ENCODE measurements at regions not wholly inside any gene's neighbourhood (a gene's known extent, or its start where the extent isn't known, plus 50 kb on each side); places are given as distances from the start of the nearest gene placed in this dataset.

DNA sequence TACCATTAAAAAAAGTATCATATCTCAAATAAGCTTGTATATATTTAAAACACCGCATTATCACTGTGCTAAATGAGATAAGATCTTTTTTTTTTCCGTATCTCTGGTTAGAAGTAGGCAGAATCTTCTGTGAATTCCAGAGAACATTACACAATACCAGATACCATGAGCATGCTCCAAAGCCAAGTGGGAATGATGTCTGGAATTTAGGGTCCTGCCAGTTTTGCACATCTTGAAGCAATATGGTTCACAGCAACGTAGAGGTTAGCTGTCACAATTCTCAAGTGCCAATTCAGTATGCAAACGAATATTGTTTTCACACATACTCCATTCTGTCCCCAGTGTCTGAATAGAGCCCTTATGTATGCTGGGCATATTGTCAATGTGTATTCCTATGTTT is 127.5 kb upstream of the NEIL3 start:
- no peaks in the 10 kb centered on the region for H3K36me3 Mint-ChIP-seq
- H3K27me3 Mint-ChIP-seq (ENCODE audit: low read depth in 2 of 2), result no peaks in the 10 kb centered on the region
- no peak overlapping the region for H3K4me3 Mint-ChIP-seq
- H3K4me3 ChIP-seq (ENCODE audit: low read length), result no peak overlapping the region
- ATAC-seq (no peak), DNase-seq (no peak)
- H3K27me3 ChIP-seq (ENCODE audit: control insufficient read depth, insufficient read depth, low read length), result no peaks in the 10 kb centered on the region
- H3K36me3 ChIP-seq (ENCODE audit: control insufficient read depth, insufficient read depth, low read length), result no peaks in the 10 kb centered on the region
- 61% methylated on average over 1 of the region's 4 CpGs for WGBS (ENCODE audit: insufficient coverage)
- intact Hi-C loops (cut with micrococcal nuclease), result no loop called here
- peaks cover 6 to 14% of the 10 kb centered on the region in 2 donors for H3K9me3 Mint-ChIP-seq
- no peaks in the 10 kb centered on the region for H3K4me1 ChIP-seq (ENCODE audit: control insufficient read depth, insufficient read depth, low read length)
- H3K27ac ChIP-seq (ENCODE audit: low read length), result no peak overlapping the region
- TF ChIP-seq, protein P1, sequence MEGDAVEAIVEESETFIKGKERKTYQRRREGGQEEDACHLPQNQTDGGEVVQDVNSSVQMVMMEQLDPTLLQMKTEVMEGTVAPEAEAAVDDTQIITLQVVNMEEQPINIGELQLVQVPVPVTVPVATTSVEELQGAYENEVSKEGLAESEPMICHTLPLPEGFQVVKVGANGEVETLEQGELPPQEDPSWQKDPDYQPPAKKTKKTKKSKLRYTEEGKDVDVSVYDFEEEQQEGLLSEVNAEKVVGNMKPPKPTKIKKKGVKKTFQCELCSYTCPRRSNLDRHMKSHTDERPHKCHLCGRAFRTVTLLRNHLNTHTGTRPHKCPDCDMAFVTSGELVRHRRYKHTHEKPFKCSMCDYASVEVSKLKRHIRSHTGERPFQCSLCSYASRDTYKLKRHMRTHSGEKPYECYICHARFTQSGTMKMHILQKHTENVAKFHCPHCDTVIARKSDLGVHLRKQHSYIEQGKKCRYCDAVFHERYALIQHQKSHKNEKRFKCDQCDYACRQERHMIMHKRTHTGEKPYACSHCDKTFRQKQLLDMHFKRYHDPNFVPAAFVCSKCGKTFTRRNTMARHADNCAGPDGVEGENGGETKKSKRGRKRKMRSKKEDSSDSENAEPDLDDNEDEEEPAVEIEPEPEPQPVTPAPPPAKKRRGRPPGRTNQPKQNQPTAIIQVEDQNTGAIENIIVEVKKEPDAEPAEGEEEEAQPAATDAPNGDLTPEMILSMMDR (IDR thresholded peaks at IDR 0.05), result no peak
- H3K27ac Mint-ChIP-seq, result no peak overlapping the region
- H3K4me1 Mint-ChIP-seq, result no peaks in the 10 kb centered on the region
- no peaks in the 10 kb centered on the region for H3K9me3 ChIP-seq (ENCODE audit: control insufficient read depth, insufficient read depth, low read length)

DNA sequence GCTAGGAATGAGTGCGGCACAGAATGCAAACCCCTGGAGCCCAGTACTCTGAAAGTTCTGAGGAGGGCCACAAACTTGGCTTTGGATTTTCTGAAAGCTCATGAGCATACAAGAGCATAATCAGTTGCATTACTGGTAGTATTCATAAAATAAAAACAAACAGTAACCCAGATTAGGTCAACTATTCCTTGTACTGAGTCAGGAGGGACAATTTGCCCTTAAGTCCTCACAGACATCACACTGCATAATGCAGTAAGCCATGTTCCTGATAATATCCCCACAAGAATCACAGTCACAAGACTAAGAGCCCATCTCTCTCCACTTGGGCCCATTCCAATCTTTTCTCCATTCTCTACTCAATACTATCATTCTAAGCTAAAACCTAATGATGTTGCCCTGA is 126.9 kb upstream of the NEIL3 start:
- intact Hi-C loops (cut with micrococcal nuclease), result no loop called here
- H3K27ac Mint-ChIP-seq, result no peak overlapping the region
- H3K9me3 Mint-ChIP-seq, result peaks cover 6 to 14% of the 10 kb centered on the region in 2 donors
- no peak overlapping the region for H3K4me3 Mint-ChIP-seq
- no peaks in the 10 kb centered on the region for H3K27me3 Mint-ChIP-seq (ENCODE audit: low read depth in 2 of 2)
- TF ChIP-seq, protein P1 (IDR thresholded peaks at IDR 0.05), result no peak
- no peaks in the 10 kb centered on the region for H3K4me1 Mint-ChIP-seq
- H3K4me3 ChIP-seq (ENCODE audit: low read length), result no peak overlapping the region
- no peak for DNase-seq
- H3K4me1 ChIP-seq (ENCODE audit: control insufficient read depth, insufficient read depth, low read length), result no peaks in the 10 kb centered on the region
- no peak overlapping the region for H3K27ac ChIP-seq (ENCODE audit: low read length)
- H3K36me3 Mint-ChIP-seq, result no peaks in the 10 kb centered on the region
- H3K36me3 ChIP-seq (ENCODE audit: control insufficient read depth, insufficient read depth, low read length), result no peaks in the 10 kb centered on the region
- H3K27me3 ChIP-seq (ENCODE audit: control insufficient read depth, insufficient read depth, low read length), result no peaks in the 10 kb centered on the region
- ATAC-seq, result no peak
- no peaks in the 10 kb centered on the region for H3K9me3 ChIP-seq (ENCODE audit: control insufficient read depth, insufficient read depth, low read length)
- WGBS (ENCODE audit: insufficient coverage), result 90% methylated on average over 1 of the region's 1 CpG

DNA sequence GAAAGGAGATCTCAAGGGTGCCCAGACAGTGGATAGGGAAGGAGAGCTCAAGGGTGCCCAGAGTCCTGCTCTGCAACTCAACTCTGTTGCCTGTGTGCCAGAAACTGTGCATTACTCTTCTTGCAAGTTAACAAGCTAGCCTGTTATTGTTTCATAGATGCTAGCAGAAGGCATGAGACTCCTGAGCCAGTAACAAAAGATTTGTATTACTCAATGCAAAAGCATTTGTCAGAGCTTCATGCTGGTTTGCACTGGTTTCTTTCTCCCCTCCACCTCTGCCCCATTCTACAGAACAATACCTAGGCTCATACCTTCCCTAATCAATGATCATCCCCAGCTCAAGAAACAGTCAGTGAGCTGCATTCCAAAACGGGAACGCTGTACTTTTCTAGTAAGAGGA is 124.5 kb upstream of the NEIL3 start:
- no CpG with 5 or more reads among the region's 2 CpGs for WGBS (ENCODE audit: insufficient coverage)
- ATAC-seq (no peak), DNase-seq (no peak)
- H3K36me3 ChIP-seq (ENCODE audit: control insufficient read depth, insufficient read depth, low read length), result no peaks in the 10 kb centered on the region
- Mint-ChIP-seq H3K27ac (no peak overlapping the region), H3K36me3 (no peaks in the 10 kb centered on the region), H3K9me3 (peaks cover 0 to 4% of the 10 kb centered on the region in 2 donors), H3K27me3 (ENCODE audit: low read depth in 2 of 2) (no peaks in the 10 kb centered on the region), H3K4me3 (no peak overlapping the region), H3K4me1 (no peaks in the 10 kb centered on the region)
- no peak overlapping the region for H3K4me3 ChIP-seq (ENCODE audit: low read length)
- no peaks in the 10 kb centered on the region for H3K4me1 ChIP-seq (ENCODE audit: control insufficient read depth, insufficient read depth, low read length)
- TF ChIP-seq, protein P1 (IDR thresholded peaks at IDR 0.05), result no peak
- intact Hi-C loops (cut with micrococcal nuclease), result no loop called here
- no peaks in the 10 kb centered on the region for H3K9me3 ChIP-seq (ENCODE audit: control insufficient read depth, insufficient read depth, low read length)
- no peaks in the 10 kb centered on the region for H3K27me3 ChIP-seq (ENCODE audit: control insufficient read depth, insufficient read depth, low read length)
- H3K27ac ChIP-seq (ENCODE audit: low read length), result no peak overlapping the region

DNA sequence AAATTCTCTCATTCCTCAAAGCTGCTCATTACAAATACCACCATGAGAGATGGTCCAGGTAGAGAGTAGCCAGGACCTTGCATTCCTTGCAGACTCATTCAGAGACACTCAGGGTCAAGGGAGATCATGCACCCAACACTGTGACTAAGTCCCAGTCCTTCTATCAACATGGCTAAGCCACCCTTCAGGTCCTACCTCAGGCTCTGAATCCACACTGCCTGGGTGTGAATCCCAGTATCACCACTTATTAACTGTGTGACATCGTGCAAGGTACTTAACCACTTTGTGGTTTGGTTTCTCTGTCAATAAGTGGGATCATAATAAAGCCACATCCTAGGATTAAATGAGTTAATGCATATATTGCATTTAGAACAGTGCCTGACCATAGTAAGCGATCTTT is 124.1 kb upstream of the NEIL3 start:
- DNase-seq, result no peak
- H3K9me3 ChIP-seq (ENCODE audit: control insufficient read depth, insufficient read depth, low read length), result no peaks in the 10 kb centered on the region
- no peaks in the 10 kb centered on the region for H3K4me1 ChIP-seq (ENCODE audit: control insufficient read depth, insufficient read depth, low read length)
- H3K36me3 ChIP-seq (ENCODE audit: control insufficient read depth, insufficient read depth, low read length), result no peaks in the 10 kb centered on the region
- no peak overlapping the region for H3K27ac ChIP-seq (ENCODE audit: low read length)
- Mint-ChIP-seq H3K36me3 (no peaks in the 10 kb centered on the region), H3K4me1 (no peaks in the 10 kb centered on the region), H3K9me3 (peaks cover 0 to 3% of the 10 kb centered on the region in 2 donors), H3K27me3 (ENCODE audit: low read depth in 2 of 2) (no peaks in the 10 kb centered on the region), H3K4me3 (no peak overlapping the region), H3K27ac (no peak overlapping the region)
- 74% methylated on average over 2 of the region's 2 CpGs for WGBS (ENCODE audit: insufficient coverage)
- intact Hi-C loops (cut with micrococcal nuclease), result no loop called here
- ATAC-seq, result no peak
- TF ChIP-seq, protein P1 (IDR thresholded peaks at IDR 0.05), result no peak
- H3K27me3 ChIP-seq (ENCODE audit: control insufficient read depth, insufficient read depth, low read length), result no peaks in the 10 kb centered on the region
- no peak overlapping the region for H3K4me3 ChIP-seq (ENCODE audit: low read length)

Data from natural killer cell (primary cell).